Fibroblast of lung (primary cell): ENCODE measurements at regions not wholly inside any gene's neighbourhood (a gene's known extent, or its start where the extent isn't known, plus 50 kb on each side); places are given as distances from the start of the nearest gene placed in this dataset.

ENCODE experiments used
- DNase-seq, 2 donors: peaks; one replicate each; pipeline versions ENCODE4 v3.0.0 to v3.0.0-alpha.2; 2010; ENCODE audit warnings: low read depth in 2 of 2
- H2AFZ ChIP-seq: 2 replicates; pipeline ENCODE4 v1.5.1; 2012; ENCODE audit warnings: low read length, control low read depth, inconsistent platforms
- H3K27ac ChIP-seq: 2 replicates; pipeline ENCODE4 v1.5.1; 2011; ENCODE audit warnings: low read length, control low read depth; ENCODE audit not compliant: insufficient read depth
- H3K27me3 ChIP-seq: 2 replicates; pipeline ENCODE4 v1.5.1; 2011; ENCODE audit warnings: mild to moderate bottlenecking, low read length; ENCODE audit not compliant: control insufficient read depth, insufficient read depth
- H3K36me3 ChIP-seq: 2 replicates; pipeline ENCODE4 v1.5.1; 2011; ENCODE audit warnings: low read length; ENCODE audit not compliant: control insufficient read depth, insufficient read depth
- H3K4me1 ChIP-seq: 2 replicates; pipeline ENCODE4 v1.5.1; 2011; ENCODE audit warnings: low read length; ENCODE audit not compliant: control insufficient read depth, insufficient read depth; ENCODE audit errors: extremely low read depth
- H3K4me2 ChIP-seq: 2 replicates; pipeline ENCODE4 v1.5.1; 2011; ENCODE audit warnings: low read length, control low read depth; ENCODE audit not compliant: insufficient read depth; ENCODE audit errors: extremely low read depth
- H3K4me3 ChIP-seq, 4 experiments: fragments of 200-600 bp in 1 of 4; sonication (generic) in 1 of 4; replicated peaks in 1 of 4; 2 replicates each; pipeline ENCODE4 v1.5.1; 2011 to 2016; ENCODE audit warnings: low read length in 4 of 4, low read depth in 3 of 4, mild to moderate bottlenecking in 3 of 4, control low read depth in 2 of 4, inconsistent platforms in 1 of 4, mixed read lengths in 1 of 4; ENCODE audit not compliant: insufficient read depth in 1 of 4; ENCODE audit errors: control extremely low read depth in 1 of 4
- H3K79me2 ChIP-seq: 2 replicates; pipeline ENCODE4 v1.5.1; 2012; ENCODE audit warnings: mild to moderate bottlenecking, low read length, inconsistent platforms; ENCODE audit not compliant: control insufficient read depth, insufficient read depth
- H3K9ac ChIP-seq: 2 replicates; pipeline ENCODE4 v1.5.1; 2011; ENCODE audit warnings: mild to moderate bottlenecking, low read length, control low read depth; ENCODE audit not compliant: insufficient read depth
- H3K9me3 ChIP-seq: 2 replicates; pipeline ENCODE4 v1.5.1; 2012; ENCODE audit warnings: low read depth, low read length; ENCODE audit not compliant: control insufficient read depth, insufficient read depth
- H4K20me1 ChIP-seq: 2 replicates; pipeline ENCODE4 v1.5.1; 2011; ENCODE audit warnings: low read length; ENCODE audit not compliant: control insufficient read depth, insufficient read depth; ENCODE audit errors: extremely low read depth
- EZH2 ChIP-seq: IDR thresholded peaks from 2 replicates; pipeline ENCODE4 v1.5.1; 2012; ENCODE audit warnings: low read length, control low read depth, mild to moderate bottlenecking; ENCODE audit errors: missing control alignments
- TF ChIP-seq, protein P1 (sequence below), 2 donors: IDR thresholded peaks in 1 of 2; conservative IDR thresholded peaks in 1 of 2; 1 replicate in 1 of 2; 2 replicates in 1 of 2; pipeline ENCODE4 v1.5.1; 2011 to 2012; ENCODE audit warnings: low read length in 2 of 2, control low read depth in 1 of 2, inconsistent platforms in 1 of 2, low read depth in 1 of 2, mild to moderate bottlenecking in 1 of 2

- Histone ChIP-seq H3K4me2 (no peak overlapping the region), H3K4me3 (no peak overlapping the region), H3K36me3 (no peaks in the 10 kb centered on the region), H3K4me1 (no peaks in the 10 kb centered on the region), H3K9me3 (no peaks in the 10 kb centered on the region), H3K27me3 (no peaks in the 10 kb centered on the region), H3K9ac (no peak overlapping the region), H3K79me2 (no peaks in the 10 kb centered on the region), H4K20me1 (no peaks in the 10 kb centered on the region), H3K27ac (no peak overlapping the region), H2AFZ (no peak overlapping the region)
- DNase-seq: no peak
- no peak for TF ChIP-seq EZH2
- TF ChIP-seq, protein P1, sequence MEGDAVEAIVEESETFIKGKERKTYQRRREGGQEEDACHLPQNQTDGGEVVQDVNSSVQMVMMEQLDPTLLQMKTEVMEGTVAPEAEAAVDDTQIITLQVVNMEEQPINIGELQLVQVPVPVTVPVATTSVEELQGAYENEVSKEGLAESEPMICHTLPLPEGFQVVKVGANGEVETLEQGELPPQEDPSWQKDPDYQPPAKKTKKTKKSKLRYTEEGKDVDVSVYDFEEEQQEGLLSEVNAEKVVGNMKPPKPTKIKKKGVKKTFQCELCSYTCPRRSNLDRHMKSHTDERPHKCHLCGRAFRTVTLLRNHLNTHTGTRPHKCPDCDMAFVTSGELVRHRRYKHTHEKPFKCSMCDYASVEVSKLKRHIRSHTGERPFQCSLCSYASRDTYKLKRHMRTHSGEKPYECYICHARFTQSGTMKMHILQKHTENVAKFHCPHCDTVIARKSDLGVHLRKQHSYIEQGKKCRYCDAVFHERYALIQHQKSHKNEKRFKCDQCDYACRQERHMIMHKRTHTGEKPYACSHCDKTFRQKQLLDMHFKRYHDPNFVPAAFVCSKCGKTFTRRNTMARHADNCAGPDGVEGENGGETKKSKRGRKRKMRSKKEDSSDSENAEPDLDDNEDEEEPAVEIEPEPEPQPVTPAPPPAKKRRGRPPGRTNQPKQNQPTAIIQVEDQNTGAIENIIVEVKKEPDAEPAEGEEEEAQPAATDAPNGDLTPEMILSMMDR (conservative IDR thresholded peaks at IDR 0.05 in 1 of 2, IDR thresholded peaks at IDR 0.05 in 1 of 2; ENCODE audit: low read depth in 1 of 2, low read length in 2 of 2): no peak
Observed at GRCh38 chr2:140014204-140014546, 1234.0 kb upstream of the NXPH2 start.

DNA sequence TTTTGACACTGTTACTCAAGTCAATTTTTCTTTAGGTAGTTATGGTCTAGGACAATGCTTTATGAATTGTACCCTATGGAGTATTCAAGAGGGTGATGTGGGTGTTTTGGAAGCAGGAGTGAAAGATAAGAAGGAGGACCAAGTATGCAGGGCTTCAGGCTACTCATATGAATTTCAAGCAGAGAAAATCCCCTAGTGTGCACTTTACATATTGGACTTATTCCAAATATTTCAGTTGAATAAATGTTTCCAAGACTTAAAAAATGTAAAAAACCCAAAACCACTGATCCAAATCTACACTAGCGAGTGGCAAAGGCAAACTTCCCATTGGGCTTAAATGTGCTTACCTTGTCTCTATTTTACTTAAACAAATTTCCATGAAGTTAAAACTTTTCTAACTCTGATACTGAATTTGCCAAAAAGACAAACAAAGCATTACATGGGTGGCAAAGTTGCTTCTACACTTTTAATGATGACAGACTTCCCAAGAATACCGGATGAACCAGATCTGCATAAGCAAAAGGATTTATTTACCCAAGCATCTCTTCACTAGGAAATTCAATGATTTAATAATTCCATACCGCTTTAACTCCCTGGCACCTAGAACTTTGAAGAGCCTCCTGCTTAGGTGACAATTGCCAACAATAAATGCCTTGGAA lies 1233.5 kb upstream of the NXPH2 start:
- Histone ChIP-seq H3K9me3 (no peaks in the 10 kb centered on the region), H3K36me3 (no peaks in the 10 kb centered on the region), H3K9ac (no peak overlapping the region), H3K4me2 (no peak overlapping the region), H3K79me2 (no peaks in the 10 kb centered on the region), H3K4me3 (no peak overlapping the region), H3K27ac (no peak overlapping the region), H4K20me1 (no peaks in the 10 kb centered on the region), H3K4me1 (no peaks in the 10 kb centered on the region), H2AFZ (no peak overlapping the region), H3K27me3 (no peaks in the 10 kb centered on the region)
- no peak for TF ChIP-seq EZH2
- TF ChIP-seq, protein P1 (conservative IDR thresholded peaks at IDR 0.05 in 1 of 2, IDR thresholded peaks at IDR 0.05 in 1 of 2; ENCODE audit: low read depth in 1 of 2, low read length in 2 of 2): no peak
- DNase-seq: no peak

DNA sequence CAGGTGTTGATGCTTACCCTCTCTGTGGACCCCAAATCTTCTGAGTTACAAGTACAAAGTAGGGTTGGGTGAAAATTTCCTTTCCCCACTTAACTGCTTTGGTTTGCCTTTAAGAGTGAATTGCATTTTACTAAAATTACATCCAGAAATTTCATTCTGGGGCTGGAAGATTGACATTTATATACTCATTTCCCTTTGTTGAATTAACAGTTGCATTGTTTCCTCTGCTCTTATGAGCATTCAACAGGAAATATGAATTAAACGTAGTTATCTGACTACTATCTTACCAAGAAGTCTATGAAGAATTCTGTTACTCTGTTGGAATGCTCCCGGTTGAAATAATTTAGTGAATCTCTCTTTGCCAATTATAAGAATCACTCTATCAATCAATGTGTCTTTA lies 1231.1 kb upstream of the NXPH2 start:
- H2AFZ ChIP-seq: no peak overlapping the region
- no peaks in the 10 kb centered on the region for H3K27me3 ChIP-seq
- no peaks in the 10 kb centered on the region for H3K4me1 ChIP-seq
- DNase-seq: no peak
- no peak overlapping the region for H3K9ac ChIP-seq
- no peak for TF ChIP-seq EZH2
- no peaks in the 10 kb centered on the region for H4K20me1 ChIP-seq
- no peaks in the 10 kb centered on the region for H3K79me2 ChIP-seq
- no peak overlapping the region for H3K4me3 ChIP-seq
- no peak overlapping the region for H3K27ac ChIP-seq
- no peaks in the 10 kb centered on the region for H3K36me3 ChIP-seq
- no peaks in the 10 kb centered on the region for H3K9me3 ChIP-seq
- H3K4me2 ChIP-seq: no peak overlapping the region
